Gastrocnemius medialis (tissue), 4 donors: ENCODE measurements at regions not wholly inside any gene's neighbourhood (a gene's known extent, or its start where the extent isn't known, plus 50 kb on each side); places are given as distances from the start of the nearest gene placed in this dataset.

Source experiments
- ATAC-seq, 2 donors: fragments of 150-250 bp; one replicate each; pipeline ENCODE4 v1.9.1; 2016
- DNase-seq, 2 donors: peaks; one replicate each; pipeline ENCODE4 v3.0.0-alpha.2; 2019
- H3K27ac ChIP-seq, 4 donors: fragments of 200-600 bp; sonication (generic); 1 replicate in 1 of 4; 2 replicates in 3 of 4; pipeline ENCODE4 v1.5.1; 2016 to 2018; ENCODE audit warnings: mild to moderate bottlenecking in 2 of 4, moderate library complexity in 1 of 4
- H3K27me3 ChIP-seq, 3 donors: fragments of 200-600 bp; sonication (generic) in 2 of 3; 1 replicate in 1 of 3; 2 replicates in 2 of 3; pipeline versions ENCODE4 v1.5.1 to v1.6.0; 2016 to 2019; ENCODE audit warnings: mild to moderate bottlenecking in 1 of 3, moderate library complexity in 1 of 3
- H3K36me3 ChIP-seq, 2 donors: fragments of 200-600 bp; sonication (generic) in 1 of 2; one replicate each; pipeline ENCODE4 v1.5.1; 2017 to 2018
- H3K4me1 ChIP-seq, 2 donors: fragments of 200-600 bp; sonication (generic) in 1 of 2; one replicate each; pipeline ENCODE4 v1.5.1; 2016 to 2017; ENCODE audit warnings: mild to moderate bottlenecking in 2 of 2
- H3K4me3 ChIP-seq, 4 donors: fragments of 200-600 bp; sonication (generic) in 3 of 4; 1 replicate in 1 of 4; 2 replicates in 3 of 4; pipeline ENCODE4 v1.5.1; 2016 to 2019; ENCODE audit warnings: mild to moderate bottlenecking in 2 of 4
- H3K9me3 ChIP-seq, 3 donors: fragments of 200-600 bp; sonication (generic) in 2 of 3; 1 replicate in 1 of 3; 2 replicates in 2 of 3; pipeline ENCODE4 v1.5.1; 2016 to 2019
- POLR2A ChIP-seq, 2 donors: fragments of 450-650 bp; IDR thresholded peaks; one replicate each; pipeline ENCODE4 v1.6.1; 2017; ENCODE audit warnings: antibody characterized with exemption in 2 of 2, mild to moderate bottlenecking in 2 of 2, moderate library complexity in 2 of 2
- in situ Hi-C, 4 donors: fragments of 200-750 bp; cut with MboI; loops; one replicate each; pipeline versions ENCODE4 v1.15.0 to v1.8.0; 2017; ENCODE audit warnings: low sequenced_read_pairs in 4 of 4
- intact Hi-C: fragments of 100-400 bp; cut with DNase I; formaldehyde crosslinking; loops from one replicate; pipeline ENCODE4 v1.15.1; 2023; ENCODE audit warnings: low total_unique reads
- TF ChIP-seq, protein P1 (sequence below), 5 experiments: fragments of 450-650 bp in 3 of 5; fragments of 200-600 bp in 2 of 5; sonication (generic) in 2 of 5; IDR thresholded peaks in 4 of 5; conservative IDR thresholded peaks in 1 of 5; 1 replicate in 4 of 5; 2 replicates in 1 of 5; pipeline ENCODE4 v1.5.1; 2016 to 2019; ENCODE audit warnings: antibody characterized with exemption in 5 of 5, mild to moderate bottlenecking in 3 of 5, moderate library complexity in 3 of 5

DNA sequence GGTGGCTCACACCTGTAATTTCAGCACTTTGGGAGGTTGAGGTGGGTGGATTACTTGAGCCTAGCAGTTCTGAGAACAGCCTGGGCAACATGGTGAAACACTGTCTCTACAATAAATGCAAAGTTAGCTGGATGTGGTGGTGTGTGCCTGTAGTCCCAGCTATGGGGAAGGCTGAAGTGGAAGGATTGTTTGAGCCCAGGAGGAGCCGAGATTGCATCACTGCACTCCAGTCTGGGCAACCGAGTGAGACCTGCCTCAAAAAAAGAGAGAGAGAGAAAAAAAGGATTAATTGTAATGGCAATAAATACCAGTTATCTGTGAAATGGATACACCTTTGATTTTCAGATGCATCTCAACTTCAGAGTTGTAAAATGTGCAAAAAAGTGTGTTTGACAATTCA, 58.8 kb downstream of the SPRY1 start:
- Histone ChIP-seq H3K9me3 (no peaks in the 10 kb centered on the region), H3K27ac (no peak overlapping the region), H3K4me3 (no peak overlapping the region), H3K27me3 (no peaks in the 10 kb centered on the region), H3K36me3 (no peaks in the 10 kb centered on the region), H3K4me1 (no peaks in the 10 kb centered on the region)
- in situ Hi-C loops = no loop called here
- intact Hi-C loops = no loop called here
- ATAC-seq (no peak), DNase-seq (no peak)
- TF ChIP-seq POLR2A (IDR thresholded peaks at IDR 0.05) = no peak
- TF ChIP-seq, protein P1, sequence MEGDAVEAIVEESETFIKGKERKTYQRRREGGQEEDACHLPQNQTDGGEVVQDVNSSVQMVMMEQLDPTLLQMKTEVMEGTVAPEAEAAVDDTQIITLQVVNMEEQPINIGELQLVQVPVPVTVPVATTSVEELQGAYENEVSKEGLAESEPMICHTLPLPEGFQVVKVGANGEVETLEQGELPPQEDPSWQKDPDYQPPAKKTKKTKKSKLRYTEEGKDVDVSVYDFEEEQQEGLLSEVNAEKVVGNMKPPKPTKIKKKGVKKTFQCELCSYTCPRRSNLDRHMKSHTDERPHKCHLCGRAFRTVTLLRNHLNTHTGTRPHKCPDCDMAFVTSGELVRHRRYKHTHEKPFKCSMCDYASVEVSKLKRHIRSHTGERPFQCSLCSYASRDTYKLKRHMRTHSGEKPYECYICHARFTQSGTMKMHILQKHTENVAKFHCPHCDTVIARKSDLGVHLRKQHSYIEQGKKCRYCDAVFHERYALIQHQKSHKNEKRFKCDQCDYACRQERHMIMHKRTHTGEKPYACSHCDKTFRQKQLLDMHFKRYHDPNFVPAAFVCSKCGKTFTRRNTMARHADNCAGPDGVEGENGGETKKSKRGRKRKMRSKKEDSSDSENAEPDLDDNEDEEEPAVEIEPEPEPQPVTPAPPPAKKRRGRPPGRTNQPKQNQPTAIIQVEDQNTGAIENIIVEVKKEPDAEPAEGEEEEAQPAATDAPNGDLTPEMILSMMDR (IDR thresholded peaks at IDR 0.05 in 4 of 5, conservative IDR thresholded peaks at IDR 0.05 in 1 of 5) = no peak

DNA sequence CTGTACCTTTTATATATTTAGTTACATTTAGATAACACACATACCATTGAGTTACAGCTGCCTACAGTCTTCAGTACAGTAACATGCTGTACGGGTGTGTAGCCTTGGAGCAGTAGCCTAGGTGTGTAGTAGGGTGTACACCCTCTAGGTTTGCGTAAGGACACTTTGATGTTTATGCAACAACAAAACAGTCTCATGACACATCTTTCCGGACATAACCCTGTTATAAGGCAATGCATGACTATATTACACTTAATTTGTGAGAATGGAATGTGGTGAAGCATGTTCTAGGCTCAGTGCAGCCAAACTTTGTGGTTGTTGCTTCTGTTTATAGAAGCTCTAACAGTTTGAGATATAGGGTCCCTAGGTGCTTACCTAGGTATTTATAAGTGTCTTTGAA, 65.4 kb downstream of the SPRY1 start:
- intact Hi-C loops (no loop called here), in situ Hi-C loops (no loop called here)

DNA sequence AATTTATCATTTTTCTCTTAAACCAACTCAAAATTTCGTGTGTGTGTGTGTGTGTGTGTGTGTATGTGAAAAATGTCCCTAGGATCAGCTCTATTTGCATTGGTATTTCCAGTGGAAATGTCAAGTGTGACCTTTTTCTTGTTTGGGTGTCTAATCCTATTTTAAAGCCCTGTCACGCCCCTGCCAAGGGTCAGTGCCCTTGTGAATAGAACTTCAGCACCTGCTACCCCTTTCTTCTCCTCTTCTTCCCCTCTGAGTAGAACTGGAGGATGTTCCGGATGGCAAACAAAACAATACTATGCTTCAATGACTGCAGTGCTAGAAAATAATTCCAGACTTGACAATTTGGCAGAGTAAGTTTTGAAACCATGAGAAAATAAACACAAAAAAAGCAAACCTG, 67.3 kb downstream of the SPRY1 start:
- H3K4me1 ChIP-seq = no peaks in the 10 kb centered on the region
- H3K4me3 ChIP-seq = no peak overlapping the region
- H3K36me3 ChIP-seq = no peaks in the 10 kb centered on the region
- ATAC-seq (no peak), DNase-seq (no peak)
- H3K27ac ChIP-seq = no peak overlapping the region
- H3K9me3 ChIP-seq = no peaks in the 10 kb centered on the region
- intact Hi-C loops (no loop called here), in situ Hi-C loops (no loop called here)
- TF ChIP-seq, protein P1 (IDR thresholded peaks at IDR 0.05 in 4 of 5, conservative IDR thresholded peaks at IDR 0.05 in 1 of 5) = no peak
- no peak for TF ChIP-seq POLR2A (IDR thresholded peaks at IDR 0.05)
- H3K27me3 ChIP-seq = no peaks in the 10 kb centered on the region

More for the DNA sequence above, 65.4 kb downstream of the SPRY1 start:
- no peaks in the 10 kb centered on the region for H3K4me1 ChIP-seq
- no peak overlapping the region for H3K27ac ChIP-seq
- TF ChIP-seq POLR2A (IDR thresholded peaks at IDR 0.05) = no peak
- TF ChIP-seq, protein P1 (IDR thresholded peaks at IDR 0.05 in 4 of 5, conservative IDR thresholded peaks at IDR 0.05 in 1 of 5) = no peak
- H3K27me3 ChIP-seq = no peaks in the 10 kb centered on the region
- no peak overlapping the region for H3K4me3 ChIP-seq
- no peaks in the 10 kb centered on the region for H3K9me3 ChIP-seq
- DNase-seq (no peak), ATAC-seq (no peak)
- H3K36me3 ChIP-seq = no peaks in the 10 kb centered on the region

DNA sequence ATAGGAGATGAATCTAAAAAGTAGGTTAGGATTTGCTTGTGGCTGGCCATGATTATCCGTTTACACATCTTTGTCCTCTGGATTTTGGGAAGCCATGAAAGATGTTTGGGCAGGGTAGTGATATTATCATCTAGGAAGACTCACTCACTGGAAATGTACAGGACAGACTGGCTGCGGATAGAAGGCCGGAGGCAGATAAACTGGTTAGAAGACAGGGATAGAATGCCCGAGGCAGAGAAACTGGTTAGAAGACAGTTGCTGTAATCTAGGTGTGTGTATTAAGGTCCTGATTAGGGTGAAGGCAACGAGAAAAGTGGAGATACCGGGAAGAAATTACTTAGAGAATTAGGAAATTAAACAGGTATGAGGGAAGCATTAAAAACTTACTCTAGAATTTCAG, 68.8 kb downstream of the SPRY1 start:
- H3K36me3 ChIP-seq = no peaks in the 10 kb centered on the region
- TF ChIP-seq POLR2A (IDR thresholded peaks at IDR 0.05) = no peak
- TF ChIP-seq, protein P1 (IDR thresholded peaks at IDR 0.05 in 4 of 5, conservative IDR thresholded peaks at IDR 0.05 in 1 of 5) = no peak
- no peaks in the 10 kb centered on the region for H3K4me1 ChIP-seq
- intact Hi-C loops (no loop called here), in situ Hi-C loops (no loop called here)
- no peaks in the 10 kb centered on the region for H3K27me3 ChIP-seq
- H3K9me3 ChIP-seq = no peaks in the 10 kb centered on the region
- ATAC-seq = no peak
- no peak overlapping the region for H3K27ac ChIP-seq
- no peak overlapping the region for H3K4me3 ChIP-seq
- DNase-seq = no peak

DNA sequence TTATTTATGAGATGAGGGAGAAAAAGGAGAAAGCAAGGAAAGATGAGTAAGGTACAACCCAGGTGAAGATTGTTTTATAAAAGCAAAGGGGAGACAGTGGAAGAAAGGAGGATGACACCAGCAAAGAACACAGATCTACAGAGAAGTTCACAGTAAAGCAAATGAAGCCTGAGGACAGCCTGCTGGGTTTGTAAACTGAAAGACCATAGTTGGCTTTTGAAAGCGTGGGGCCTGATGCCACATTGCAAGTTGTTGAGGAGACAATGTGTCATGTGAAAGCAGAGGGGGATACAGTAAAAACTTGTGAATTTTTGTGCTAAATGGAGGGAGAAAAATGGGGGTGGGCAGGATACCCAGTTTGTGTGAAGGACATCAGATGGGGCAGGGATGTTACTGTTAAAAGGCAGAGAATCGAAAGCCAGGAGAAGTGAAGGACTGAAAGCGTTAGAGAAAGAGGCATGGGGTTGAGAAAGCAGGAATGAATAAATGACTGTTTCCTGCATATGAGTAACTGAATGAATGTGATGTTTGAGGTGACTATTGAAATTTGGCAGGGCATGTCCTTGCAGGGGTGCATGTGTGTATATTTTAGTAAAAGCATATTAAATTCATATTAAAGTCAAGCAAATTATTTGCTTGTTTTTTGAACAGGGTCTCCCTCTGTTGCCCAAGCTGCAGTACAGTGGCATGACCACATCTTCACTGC, 69.6 kb downstream of the SPRY1 start:
- TF ChIP-seq, protein P1 (IDR thresholded peaks at IDR 0.05 in 4 of 5, conservative IDR thresholded peaks at IDR 0.05 in 1 of 5) = no peak
- TF ChIP-seq POLR2A (IDR thresholded peaks at IDR 0.05) = no peak
- no peaks in the 10 kb centered on the region for H3K4me1 ChIP-seq
- H3K36me3 ChIP-seq = no peaks in the 10 kb centered on the region
- in situ Hi-C loops = no loop called here
- intact Hi-C loops = no loop called here
- H3K4me3 ChIP-seq = no peak overlapping the region
- H3K9me3 ChIP-seq = no peaks in the 10 kb centered on the region
- DNase-seq (no peak), ATAC-seq (no peak)
- H3K27ac ChIP-seq = no peak overlapping the region
- no peaks in the 10 kb centered on the region for H3K27me3 ChIP-seq
